ENCODE measurements at regions not wholly inside any gene's neighbourhood (a gene's known extent, or its start where the extent isn't known, plus 50 kb on each side); places are given as distances from the start of the nearest gene placed in this dataset.
"Not testable (repeated sequence)": the region's sequence is repeated elsewhere in the genome, so short reads cannot be mapped to it uniquely, and the experiment has no call there.

GRCh38 chr6:156438350-156438923, 338.7 kb upstream of the ARID1B start:
- no peak for DNase-seq

DNA sequence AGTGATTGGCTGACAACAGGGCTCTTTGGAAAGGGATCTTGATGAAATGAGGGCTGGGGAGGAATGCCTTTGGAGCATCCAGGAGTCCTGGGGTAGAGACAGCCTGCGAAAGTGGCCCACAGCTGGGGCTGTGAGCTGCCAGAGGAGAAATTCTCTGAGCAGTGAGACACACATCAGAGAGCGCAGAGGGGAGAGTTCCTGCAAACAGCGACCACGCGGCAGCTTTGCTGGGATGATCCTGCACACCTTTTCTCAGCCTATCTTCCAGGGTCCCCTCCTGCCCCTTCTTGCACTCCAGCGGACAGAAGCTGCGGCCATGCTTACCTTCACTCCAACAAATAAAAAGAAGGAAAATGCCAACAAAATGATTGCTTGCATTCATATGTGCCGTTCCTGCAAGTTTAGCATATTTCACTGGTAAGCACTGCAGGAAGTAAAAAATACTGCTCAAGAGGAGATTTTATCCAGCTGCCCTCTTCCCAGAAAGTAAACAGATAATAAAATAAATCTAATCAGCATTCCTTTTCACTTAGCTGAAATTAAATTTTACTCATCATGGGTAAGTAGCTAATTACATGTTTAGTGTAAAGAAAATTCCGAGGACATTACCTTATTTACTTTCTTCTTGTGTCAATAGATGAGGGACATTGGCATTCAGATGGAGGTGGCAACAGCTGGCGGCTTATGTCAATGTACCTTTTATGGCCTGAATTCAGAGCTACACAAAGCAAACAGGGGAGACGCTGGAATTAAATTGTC, 339.9 kb upstream of the ARID1B start:
- no peak for DNase-seq

DNA sequence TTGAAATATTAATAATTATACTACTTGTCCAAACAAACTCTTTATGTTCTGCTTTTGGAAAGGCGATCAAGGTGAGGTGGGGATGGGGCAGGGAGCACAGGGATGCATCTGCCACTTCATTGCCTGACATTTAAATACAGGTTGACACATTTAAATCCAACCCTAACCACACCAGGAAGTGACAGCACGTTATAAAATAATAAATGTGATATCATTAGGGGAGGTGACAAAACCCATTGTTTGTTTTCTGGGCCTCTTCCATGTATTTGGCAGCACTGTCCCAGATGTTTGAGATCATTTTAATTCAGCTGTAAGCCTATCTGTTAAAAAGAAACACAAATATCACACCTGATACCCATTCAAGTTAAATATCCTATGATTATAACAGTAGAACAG, 342.4 kb upstream of the ARID1B start:
- no peak for DNase-seq

DNA sequence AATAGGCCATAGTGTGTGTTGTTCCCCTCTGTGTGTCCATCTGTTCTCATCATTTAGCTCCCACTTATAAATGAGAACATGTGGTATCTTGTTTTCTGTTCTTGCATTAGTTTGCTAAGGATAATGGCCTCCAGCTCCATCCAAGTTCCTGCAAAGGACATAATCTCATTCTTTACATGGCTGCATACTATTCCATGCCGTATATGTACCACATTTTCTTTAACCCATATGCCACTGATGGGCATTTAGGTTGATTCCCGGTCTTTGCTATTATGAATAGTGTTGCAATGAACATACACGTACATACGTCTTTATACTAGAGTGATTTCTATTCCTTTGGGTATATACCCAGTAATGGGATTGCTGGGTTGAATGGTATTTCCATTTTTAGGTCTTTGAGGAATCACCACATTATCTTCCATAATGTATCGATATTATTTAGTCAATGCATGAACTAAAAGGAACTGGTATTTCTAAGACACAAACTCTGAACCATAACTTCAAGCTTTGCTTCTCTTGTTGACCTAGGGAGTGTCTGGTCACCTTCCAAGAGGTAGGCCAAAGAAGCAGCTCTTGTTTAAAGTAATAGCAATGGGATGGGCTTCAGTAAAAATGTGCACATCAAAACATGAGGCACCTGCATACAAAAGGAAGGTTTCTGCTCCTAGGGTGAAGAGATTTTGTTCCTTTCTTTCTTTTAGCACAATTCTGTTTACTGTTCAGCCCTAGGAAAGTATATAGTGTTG, 343.0 kb upstream of the ARID1B start:
- DNase-seq = no peak

DNA sequence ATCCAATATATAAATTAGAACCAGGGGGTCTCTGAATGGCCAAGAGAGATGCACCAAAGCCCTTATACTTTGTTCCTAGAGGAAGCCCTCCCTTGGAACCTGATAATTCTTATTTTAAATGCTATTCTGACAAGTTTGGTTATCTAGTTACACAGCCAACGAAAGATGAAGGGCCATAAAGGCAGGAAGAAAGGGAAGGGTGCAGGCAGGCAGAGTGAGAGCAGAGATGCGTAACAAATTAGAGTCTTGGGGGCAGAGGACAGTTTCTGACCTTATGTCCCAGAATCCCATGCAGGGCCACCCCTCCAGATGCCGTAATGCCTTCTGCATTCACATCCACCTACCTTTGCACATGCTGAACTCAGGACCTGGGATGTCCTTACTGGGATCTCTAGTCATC, 344.6 kb upstream of the ARID1B start:
- no peak for DNase-seq

DNA sequence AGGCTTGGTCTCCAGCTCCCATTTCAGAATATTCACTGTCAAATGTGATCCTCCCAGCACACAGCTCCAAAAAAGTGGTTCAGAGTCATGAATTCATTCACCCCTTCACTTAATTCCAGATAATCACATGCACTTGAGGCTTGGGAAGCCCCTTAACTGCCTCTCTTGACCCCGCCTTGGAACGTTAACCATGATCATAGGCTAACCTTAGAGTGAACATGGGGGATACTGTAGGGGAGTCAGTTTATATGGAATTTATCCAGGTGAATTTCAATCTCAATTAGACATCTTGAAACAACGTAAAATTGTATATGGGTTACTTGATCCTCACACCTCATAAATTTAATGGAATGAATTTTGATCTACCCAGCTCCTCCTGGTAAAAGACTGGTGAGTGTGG, 346.8 kb upstream of the ARID1B start:
- DNase-seq = no peak

DNA sequence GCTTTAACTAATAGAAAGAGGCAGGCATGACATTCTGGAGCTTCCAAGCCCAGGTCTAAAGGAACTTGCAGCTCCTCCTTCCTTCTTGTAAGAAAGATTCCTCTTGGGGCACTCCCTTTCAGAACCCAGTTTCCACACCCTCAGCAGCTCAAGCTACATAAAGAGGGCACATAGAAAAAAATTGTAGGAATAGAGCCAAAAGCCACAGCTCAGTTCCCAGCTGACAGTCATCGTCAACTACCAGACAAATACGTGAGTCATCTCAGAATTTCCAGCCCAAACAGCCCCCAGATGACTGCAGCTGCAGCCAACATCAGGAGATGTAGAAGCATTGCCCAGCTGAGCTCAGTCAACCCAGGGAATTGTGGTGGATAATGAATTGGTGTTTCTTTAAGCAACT, 349.8 kb upstream of the ARID1B start:
- no peak for DNase-seq

GRCh38 chr6:156425359-156426020, 351.7 kb upstream of the ARID1B start:
- DNase-seq = no peak

- no peak for DNase-seq
These were observed 353.3 kb upstream of the ARID1B start for GRCh38 chr6:156423829-156424228.

DNA sequence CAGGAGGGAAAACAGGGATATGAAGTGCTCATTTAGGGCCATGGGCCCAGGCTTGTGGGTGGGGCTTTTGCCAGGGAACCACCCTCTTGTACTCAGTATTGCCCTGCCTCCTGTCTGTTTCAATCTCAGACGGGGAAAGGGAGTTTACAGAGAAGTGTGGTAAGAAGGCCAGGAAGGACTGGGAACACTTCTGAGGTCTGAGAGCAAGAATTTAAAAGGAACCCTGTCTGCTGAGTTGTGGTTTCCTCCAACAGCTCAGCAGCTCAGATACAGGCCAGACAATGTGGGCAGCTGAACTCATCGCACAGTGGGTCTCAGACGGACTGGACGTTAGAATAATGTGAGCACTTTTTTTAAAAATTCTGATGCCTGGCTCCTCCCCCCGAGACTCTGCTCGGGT, 354.1 kb upstream of the ARID1B start:
- no peak for DNase-seq

DNA sequence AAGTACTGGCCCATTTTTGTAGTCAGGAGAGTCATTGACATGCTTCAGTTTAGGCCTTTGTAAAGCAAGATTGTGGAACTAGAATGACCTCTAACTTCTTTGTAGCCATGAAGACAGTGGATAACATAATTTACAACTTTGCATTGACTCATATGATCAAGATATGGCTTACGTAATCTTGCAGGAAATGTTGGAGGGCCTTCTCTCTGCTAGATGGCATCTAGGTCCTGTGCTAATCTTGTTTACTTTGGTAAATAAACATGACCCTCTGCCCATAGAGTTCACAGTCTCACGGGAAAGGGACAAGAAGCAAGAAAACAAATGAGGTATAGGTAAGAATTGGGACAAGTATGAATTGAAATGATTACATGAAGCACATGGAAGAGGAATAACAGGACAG, 355.2 kb upstream of the ARID1B start:
- no peak for DNase-seq

- DNase-seq = not testable (repeated sequence)
These were observed 355.9 kb upstream of the ARID1B start for GRCh38 chr6:156421301-156421700.

- no peak for DNase-seq
These were observed 356.8 kb upstream of the ARID1B start for GRCh38 chr6:156420172-156420993.

DNA sequence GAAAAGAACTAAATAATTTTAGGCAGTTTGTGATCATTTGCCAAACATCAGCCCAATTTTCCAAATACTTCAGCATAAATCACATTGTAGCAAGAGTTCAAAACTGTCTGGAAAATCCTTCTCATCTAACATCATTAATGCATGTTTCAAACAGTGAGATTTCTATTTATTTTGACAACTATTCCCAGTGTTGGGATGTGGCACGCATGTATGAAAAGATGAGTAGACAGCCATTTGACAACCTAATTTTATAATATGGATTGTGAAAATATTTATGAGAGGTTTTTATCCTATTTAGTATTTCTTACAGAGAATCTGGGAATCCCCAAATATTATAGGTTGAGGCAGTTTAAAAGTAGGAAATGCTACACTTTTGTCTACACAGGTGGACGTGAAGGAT, 357.6 kb upstream of the ARID1B start:
- DNase-seq = no peak

DNA sequence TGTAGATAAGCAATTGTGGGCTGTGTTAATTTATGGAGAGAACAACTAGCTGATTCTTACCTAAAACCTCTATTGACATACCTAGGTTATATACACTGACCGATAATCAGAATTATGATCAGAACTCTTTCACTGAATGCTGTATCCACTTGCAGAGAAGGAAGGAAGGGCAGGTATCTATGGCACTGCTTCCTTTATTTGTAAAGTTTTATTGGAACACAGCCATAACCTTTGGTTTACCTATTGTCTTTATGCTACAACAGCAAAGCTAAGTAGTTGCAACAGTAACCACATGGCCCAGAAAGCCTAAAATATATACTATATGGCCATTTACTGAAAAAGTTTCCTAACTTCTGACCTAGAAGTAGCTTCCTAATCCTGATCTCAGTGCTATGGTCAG, 358.9 kb upstream of the ARID1B start:
- DNase-seq = no peak

DNA sequence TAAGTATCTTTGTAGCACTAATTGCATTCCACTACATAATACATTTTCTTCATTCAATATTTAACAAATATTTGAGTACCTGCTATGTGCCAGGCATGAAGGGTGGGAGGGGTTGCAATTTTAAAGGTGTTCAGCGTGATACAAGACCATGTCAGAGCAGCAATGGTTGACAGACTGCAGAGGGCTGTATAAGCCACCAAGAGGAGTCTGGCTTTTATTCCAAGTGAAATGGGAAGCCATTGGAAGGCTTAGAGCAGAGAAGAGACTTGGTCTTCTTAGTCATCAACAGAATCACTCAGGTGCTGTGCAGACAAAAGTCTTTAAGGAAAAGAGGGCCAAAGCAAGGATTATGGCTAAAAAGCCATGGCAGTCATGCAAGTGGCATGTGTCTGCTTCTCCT, 360.8 kb upstream of the ARID1B start:
- no peak for DNase-seq

DNA sequence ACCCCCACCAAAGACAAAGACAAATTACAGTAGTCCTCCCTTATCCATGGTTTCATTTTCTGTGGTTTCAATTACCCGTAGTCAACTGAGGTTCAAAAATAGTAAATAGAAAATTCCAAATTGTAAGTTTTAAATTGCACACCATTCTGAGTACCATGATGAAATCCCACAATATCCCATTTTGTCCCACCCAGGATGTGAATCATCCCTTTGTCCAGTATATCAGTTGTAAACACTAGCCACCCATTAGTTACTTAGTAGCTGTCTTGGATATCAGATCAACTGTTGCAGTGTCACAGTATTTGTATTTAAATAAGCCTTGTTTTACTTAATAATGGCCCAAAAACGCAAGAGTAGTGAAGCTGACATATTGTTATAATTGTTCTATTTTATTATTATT, 364.0 kb upstream of the ARID1B start:
- no peak for DNase-seq

- DNase-seq = no peak
These were observed 366.5 kb upstream of the ARID1B start for GRCh38 chr6:156410649-156411048.

DNA sequence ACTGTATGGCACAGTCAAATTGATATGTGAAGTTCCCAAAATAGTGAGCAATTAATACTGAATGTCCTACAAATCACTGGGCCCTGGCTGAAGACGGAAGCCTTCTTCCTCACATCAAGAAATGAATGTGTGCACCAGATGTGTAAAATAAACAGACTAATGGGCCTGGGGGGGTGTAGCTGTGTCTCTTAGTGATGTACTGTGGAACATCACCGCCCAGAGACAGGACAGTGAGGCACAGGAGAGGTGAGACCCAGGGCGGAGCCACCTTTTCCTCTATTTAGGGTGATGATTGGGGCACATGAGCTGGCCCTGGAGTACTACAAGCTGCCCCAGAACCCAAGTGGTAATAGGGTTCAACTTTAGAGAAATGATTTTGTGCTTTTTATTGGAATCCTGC, 368.5 kb upstream of the ARID1B start:
- DNase-seq = no peak

- no peak for DNase-seq
These were observed 369.8 kb upstream of the ARID1B start for GRCh38 chr6:156407334-156407733.

DNA sequence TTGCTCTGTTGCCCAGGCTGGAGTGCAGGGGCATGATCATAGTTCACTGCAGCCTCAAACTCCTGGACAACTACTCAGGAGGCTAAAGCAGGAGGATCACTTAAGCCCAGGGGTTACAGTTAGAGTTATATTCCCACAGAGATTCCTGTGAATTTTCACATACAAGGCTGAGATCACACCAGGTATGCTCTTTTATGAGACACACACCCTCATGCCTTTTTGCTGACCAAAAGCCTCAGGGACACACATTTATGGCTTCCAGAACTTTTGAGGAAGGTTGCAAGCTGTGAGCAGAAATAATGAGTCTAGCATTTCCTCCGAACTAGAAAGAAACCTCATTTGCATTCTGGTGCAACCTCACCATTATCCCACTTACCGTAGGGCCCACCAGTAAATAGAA, 370.5 kb upstream of the ARID1B start:
- DNase-seq = no peak

DNA sequence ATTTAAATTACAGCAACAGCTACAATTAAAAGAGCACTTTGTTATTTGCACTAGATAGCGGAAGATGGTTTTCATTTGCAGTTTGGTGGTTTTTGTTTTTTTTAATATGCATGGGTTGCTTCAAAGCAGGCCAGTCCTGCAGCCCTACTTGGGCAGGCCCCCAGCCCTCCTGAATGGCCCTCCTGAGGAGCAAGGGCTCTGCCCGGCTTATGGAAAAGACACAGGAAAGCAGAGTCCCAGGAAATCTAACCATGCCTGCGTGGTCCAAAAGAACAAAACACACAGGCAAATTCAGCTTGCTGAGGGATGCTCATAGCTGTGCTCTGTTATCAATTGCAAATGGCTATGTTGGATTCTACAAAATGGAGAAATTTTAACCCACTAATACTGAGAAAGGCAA, 371.1 kb upstream of the ARID1B start:
- no peak for DNase-seq

DNA sequence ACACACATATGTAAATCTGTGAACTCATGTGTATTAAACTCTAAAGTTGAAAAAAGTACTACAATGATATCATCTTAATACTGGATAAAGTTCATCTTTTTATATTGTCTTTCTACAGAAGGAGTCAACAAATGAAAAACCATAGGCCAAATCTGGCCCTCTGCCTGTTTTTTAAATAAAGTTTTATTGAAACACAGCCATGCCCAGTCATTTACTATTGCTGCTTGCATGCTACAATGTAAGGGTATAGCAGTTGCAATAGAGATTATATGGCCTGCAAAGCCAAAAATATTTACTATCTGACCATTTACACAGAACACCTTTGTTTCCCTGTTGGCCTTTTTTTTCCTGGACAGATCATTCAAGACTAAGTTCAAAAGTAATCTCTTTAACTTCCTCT, 374.6 kb upstream of the ARID1B start:
- DNase-seq = no peak
